Dedifferentiated amniotic fluid mesenchymal stem cell (primary cell): ENCODE measurements at regions not wholly inside any gene's neighbourhood (a gene's known extent, or its start where the extent isn't known, plus 50 kb on each side); places are given as distances from the start of the nearest gene placed in this dataset.

Source experiments
- DNase-seq: peaks from one replicate; pipeline ENCODE4 v3.0.0-alpha.2; 2016; ENCODE audit errors: extremely low spot score

DNA sequence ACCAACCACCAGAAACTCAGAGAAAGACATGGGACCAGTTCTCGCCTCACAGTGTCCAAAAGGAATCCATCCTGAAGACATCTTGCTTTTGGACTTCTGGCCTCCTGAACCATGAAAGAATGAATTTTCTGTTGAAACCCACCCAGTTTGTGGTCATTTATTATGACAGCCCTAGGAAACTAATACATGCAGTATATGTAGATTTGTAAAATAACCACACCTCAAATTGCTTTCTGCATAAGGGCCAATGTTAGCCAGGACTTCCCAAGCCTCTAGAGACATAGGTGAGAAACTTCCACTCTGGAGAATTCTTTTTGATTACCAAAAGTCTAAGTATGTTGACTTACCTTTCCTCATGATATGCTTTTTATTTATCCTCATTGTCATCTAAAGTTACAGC, 210.5 kb upstream of the SP4 start:
- no peak for DNase-seq

DNA sequence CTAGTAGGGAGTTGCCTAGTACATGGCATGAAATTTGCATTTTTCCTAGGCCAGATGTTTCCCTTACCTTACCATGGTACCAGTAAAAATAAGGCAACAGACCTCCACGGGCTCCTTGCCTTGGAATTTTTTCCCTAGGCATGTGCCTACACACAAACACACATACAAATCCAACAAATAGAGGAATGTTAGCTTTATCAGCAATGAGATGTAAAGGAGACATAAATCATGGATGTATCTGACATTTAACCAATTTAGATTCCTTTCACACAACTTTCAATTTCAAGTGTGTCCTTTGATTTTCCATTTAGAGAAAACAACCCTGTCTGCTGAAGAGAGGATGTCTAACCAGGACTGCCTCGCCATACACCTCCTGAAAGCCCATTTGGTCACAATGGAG, 209.7 kb upstream of the SP4 start:
- no peak for DNase-seq

DNA sequence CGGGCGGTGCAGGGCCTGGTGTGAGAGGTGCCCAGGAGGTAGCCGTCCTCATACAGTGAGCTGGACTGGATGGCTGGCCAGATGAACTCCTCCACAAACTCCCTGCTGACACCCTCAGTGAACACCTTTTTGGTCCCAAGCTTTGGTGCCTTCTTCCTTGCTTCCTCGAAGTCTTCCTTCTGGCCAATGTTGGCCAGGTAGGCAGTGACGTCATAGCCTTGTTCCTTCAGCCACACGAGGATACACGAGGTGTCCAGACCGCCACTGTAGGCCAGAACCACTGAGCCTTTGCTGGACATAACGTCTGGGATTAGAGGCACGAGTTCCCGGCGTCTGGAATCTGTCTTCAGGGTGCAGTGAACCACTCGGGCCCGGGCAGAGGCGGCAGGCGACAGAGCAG, 206.8 kb upstream of the SP4 start:
- DNase-seq = no peak

DNA sequence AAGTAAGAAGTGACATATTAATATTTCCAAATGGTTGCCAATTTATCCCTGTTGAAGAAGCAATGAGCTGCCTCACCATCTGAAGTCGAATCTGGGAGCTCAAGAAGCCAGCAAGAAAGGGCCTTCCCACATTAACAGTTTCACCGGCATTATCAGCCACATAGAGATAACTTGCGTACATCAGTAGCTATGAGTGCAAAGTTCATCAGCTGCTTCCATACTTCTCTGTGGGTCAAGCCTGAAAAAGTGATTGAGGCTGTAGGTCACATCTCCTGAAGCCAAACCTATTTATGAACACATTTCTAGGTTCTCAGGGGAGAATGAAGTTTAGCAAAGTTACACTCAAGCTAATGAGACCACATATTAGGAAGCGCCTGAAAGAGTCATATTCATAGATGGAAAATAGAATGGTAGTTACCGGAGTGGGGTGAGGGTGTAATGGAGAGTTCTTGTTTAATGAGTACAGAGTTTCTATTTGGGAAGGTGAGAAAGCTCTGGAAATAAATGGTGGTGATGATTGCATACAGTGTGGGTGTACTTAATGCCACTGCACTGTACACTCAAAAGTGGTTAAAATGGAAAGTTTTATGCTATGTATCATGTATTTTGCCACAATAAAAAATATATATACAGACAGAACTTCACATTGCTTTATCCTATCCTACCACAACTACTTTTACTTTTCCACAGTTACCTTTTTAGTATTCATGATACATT, 189.3 kb upstream of the SP4 start:
- no peak for DNase-seq

DNA sequence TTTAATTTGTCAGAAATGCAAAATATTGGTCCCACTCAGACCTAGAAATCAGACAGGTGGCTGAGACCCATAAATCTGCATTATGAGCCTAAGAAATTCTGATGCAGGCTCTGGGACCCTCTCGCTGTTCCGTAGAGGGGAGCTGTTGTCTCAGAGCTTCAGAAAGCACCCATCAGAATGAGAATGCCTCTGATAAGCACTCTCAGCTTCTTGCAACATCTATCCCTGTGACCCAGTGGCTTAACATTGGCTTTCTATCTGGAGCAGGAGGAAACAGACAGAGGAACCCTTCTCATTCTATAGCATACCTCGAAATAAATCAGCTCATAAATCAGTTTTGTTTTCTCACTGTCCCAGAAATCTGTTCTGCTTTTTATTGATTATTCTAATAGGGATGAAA, 184.6 kb upstream of the SP4 start:
- DNase-seq = no peak

DNA sequence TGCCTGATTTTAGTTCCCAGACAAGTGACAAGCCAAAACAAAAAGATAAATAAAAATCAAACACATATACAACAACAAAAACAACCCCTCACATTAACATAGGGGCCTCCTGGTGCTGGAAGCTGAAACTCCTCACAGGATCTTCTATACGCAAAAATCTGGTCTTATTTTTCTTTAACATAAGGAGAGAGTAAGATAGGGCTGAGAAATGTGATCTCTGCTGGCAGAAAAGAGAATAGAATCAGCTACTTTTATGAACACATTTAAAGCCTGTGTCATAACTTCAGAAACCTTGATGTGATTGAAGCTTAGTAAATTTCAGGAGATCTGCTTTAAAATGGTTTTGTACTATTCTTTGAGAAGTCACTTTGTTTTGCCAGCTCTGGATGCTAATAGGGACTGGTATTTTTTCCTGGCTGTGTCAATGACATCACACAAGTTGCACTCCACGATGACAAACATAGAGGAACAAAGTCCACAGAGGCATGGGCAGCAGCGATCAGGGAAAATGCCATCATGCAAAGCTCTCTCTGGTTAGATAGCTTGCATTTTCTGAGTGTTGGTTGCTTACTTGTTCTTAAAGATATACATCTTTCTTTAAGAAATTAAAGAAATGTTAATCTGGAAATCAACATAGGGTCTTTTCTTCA, 176.6 kb upstream of the SP4 start:
- no peak for DNase-seq

DNA sequence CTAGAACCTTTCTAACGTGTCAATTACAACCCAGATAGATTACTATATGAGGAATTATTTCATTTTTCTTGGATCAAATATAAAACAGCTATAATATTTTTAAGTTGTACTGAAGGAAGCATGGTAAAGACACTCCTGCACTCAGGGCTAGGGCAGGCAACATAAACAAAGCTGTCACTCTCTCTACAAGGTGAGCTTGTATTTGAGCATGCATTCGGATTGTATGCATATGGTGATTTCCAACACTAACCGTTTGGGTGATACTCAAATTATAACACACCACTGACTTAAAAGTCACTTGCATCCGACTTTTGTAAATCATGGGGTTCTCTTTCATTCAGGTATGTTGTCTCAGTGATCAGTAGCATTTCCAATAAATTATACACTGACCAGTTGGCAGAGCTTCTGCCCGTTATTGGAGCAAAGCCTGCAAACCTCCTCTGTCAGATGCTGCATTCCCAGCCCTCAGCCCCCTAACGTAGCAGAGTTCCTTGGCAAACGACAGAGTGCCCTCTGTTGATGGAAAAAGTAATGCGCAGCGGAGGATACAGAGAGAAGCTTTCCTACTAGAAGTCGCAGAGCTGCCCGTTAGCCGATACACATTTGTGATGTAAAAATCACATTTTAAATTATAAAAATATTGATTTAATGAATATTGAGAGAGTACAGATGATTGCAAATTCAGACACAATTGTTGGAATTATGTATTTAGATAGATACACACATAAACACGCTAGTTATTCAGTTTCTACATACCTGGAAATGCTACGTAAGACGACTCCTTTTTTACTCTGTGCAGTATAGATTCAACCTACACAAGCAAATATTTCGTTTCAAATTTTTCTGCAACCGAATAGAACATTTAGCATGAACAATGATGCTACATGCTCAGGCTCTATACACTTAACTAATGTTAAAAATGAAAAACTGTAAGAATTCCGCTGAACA, 173.9 kb upstream of the SP4 start:
- no peak for DNase-seq

DNA sequence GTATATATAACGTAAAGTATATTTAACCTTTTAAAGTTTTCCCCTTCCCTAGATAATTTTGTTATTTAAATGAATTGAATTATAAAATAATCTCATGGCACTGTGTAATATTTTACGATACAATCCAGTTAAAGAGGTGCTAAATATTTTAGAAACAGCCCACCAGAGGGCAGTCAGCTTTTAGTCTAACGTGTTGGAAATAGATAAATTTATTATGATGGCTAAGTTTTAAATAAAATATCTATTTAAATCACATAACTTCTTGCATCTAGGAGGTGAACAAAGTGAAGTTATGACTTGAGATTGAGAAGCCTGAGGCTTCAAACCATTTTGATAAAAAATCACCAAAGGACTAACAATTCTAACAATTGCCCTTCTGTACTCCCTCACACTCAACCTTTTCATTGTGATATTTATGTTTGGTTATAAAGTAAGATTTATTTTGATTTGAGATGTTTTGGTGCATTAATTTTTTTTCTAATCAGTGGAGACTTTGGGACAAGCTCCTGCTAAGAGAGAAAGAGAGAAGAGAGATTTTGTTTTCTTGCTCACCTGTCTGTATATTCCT, 171.5 kb upstream of the SP4 start:
- peak; percentile 50 for DNase-seq

DNA sequence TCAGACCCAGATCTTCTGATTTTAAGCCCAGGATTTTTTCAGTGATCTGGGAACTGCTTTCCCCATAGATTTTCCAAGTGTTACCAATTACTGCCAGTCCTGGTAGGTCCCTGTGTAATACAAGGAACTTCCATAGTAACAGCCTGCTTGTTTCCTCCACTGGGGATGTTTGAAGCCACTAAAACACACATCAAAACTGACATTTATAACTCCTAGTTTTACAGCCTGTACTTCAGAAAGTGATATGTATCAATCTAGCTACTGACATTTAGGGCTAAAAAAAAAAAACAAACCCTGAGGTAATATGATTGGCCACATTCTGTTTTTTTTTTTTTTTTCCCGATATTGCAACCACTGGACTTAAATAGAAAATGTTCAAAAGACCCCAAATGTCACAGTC, 166.9 kb upstream of the SP4 start:
- no peak for DNase-seq

DNA sequence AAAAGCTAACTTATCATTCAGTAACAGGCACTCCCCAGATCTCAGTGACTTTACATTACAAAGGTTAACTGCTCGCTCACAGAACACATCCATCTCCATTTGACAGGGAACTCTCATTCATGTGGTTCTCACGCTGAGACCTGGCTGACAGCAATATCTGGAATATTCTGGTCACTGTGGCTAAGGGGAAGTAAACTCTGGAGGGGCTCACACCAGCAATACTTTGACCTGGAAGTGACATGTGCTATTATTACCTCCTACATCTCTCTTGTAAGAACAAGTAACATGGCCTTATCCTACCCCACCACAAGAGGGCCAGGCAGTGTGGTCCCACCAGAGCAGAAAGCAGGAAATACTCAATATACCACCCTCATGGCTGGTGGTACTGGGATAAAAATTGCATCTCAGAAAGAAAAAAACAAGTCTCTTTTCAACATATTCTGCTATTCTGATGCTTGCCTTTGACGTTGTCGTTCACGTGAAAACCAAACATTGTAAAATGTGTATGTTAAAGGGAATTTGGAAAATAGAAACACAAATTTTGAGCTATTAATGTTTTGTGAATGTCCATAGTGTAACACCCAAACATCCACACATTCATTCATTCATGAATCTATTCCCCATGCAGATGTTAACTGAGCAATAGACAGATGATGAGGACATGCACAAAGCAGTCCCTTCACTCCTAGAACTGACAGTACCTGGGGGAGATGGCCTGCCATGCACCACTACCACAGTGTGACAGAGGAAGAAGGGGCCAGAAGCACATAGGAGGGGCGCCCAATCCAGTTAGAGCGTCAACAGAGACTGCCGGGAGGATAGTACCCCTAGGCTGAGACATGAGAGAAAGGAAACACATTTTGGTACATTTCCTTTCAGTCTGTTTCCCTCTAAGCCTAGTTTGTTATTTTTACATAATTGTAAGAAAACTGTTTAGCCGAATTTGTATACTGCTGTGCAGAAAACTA, 166.0 kb upstream of the SP4 start:
- no peak for DNase-seq

DNA sequence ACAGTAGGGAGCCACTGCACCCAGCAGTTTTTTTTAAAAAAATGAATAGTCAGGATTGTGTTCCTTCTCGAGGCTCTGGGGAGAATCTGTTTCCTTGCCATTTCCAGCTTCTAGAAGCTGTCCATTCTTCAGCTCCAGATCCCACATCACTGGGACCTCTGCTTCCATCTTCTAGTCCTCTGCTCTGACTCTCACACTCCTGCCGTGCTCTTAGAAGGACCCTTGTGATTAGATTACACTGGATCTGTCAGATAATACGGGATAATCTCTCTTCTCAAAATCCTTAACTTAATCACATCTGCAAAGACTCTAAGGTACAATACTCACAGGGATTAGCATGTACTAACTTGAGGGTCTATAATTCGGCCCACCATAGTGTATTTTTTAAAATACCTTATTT, 158.9 kb upstream of the SP4 start:
- no peak for DNase-seq

DNA sequence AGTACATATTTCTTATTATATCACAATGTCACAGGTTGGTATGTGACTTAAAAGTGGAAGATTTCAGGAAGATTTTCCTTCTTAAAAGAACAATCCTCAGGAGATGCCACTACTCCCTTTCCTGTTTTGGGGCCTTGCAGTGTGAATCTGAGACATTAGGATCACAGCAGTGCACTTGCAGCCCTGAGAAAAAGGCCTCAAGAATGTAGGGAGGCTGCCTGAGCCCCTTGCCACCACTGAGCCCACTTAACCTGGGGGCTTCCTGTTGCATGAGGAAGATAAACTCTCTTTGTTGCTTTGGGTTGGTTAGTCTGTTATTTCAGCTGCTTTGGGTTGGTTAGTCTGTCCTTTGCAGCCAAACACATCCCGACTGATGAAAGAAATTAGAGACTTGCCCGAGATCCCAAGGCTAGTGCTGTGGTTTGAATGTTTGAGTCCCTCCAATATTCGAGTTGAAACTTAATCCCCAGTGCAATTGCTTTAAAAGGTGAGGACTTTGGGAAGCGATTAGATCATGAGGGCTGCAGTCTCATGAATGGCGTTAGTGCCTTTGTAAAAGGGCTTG, 151.3 kb upstream of the SP4 start:
- no peak for DNase-seq

DNA sequence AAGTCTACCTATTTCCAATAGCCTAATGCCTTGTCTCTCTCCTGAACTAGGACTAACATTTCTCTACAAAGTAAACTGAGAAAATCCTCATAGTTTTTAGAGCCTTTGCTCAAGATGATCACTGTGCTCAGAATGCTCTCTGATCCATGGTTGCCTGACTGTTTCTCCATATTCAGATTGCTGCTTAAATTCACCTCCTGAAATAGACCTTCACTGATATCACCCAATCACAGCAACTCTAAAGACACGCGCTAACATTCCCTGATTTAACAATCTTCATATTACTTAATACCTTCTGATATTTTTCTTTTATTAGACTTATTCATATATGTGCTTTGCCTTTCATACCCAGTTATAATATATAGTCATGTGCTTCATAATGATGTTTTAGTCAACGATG, 148.9 kb upstream of the SP4 start:
- DNase-seq = no peak

DNA sequence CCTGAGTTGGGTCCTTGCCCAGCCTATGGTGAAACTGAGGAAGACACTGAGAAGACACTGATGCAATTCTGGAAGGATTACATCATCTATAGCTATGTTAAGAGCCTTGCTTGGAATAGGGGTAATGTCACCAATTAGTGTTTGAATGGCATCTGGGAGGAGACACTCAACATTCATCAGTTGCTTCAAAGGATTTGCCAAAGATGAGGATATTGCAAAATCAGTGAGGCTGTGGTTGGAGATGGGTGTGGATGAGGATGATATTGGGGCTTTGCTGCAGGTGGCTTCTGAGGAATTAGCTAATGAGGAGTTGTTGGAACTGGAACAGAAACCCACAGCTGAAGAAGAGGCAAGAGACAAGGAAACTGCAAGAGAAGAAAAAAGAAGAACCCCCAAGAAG, 146.7 kb upstream of the SP4 start:
- no peak for DNase-seq

DNA sequence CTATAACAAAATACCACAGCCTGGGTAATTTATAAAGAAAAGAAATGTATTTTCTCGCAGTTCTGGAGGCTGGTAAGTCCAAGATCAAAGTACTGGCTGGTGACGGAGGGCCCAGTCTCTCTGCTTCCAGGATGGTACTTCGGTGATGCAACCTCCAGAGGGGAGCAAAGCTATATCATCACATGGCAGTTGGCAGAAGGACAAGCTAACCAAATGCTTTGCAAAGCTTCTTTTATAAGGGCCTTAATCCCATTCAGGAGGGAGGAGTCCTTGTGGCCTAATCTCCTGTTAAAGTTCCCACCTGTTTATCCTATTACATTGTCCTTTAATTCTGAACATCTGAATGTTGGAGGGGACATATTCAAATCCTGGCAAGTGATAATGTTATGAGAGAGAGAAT, 134.1 kb upstream of the SP4 start:
- DNase-seq = no peak

DNA sequence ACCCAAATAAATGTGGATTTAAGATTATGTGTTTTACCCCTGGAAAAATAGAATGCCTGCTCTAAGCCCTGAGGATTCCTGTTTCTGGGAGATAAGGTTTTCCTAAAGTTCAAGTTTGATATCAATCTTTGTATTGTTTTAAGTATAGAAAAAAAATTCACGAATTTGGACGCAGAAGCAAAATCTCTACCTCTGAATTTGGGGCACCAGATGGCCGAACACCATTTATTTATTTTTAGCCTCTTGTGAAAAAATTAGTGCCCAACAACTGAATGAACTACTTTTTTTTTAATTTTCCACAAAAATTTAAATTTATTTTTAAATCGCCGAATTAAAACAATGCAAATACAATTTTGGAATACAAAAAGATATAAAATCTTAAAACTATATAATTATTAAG, 128.1 kb upstream of the SP4 start:
- no peak for DNase-seq

DNA sequence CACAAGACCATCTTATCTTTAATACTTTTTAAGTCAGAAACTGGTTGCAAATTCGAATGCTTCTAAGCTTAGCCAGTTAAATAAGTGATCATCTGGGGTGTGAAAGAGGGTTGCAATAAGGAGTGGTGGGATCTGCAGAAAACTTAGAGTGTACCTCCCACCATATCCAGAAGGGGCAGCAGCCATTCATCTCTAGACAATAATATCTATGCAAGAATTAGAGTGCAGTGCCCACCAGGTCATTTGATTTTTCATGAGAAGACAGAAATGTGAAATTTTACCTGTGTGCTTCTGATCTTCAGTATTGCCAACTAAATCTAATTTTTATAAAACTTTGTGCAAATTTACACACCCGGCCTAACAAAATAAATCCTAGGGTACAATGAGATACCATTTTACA, 127.2 kb upstream of the SP4 start:
- no peak for DNase-seq

DNA sequence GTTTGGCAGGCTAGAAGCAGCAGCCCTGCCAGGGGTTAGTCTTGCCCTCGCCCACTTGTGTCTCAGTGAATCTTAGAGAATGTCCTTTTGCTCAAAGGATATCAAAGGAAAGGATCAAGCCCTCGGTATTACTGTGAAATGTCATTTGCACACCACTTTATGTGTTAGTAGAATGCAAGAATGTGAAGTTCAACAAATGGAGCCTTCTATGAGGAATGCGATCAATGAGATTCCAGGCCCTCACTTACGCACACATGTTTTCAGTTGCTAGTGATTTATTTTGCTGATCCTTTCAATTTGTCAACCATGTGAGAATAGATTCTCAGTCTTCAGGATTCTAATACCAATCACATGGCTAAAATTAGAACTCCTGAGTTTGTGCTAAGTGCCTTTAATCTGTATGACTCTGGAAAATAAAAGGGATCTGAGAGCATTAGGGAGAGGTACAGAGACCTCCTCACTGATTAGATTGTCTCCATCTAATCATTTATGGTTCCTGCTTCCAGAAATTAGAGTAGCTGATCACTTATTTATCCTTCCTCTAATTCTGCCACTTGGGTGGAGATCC, 123.0 kb upstream of the SP4 start:
- DNase-seq = no peak

DNA sequence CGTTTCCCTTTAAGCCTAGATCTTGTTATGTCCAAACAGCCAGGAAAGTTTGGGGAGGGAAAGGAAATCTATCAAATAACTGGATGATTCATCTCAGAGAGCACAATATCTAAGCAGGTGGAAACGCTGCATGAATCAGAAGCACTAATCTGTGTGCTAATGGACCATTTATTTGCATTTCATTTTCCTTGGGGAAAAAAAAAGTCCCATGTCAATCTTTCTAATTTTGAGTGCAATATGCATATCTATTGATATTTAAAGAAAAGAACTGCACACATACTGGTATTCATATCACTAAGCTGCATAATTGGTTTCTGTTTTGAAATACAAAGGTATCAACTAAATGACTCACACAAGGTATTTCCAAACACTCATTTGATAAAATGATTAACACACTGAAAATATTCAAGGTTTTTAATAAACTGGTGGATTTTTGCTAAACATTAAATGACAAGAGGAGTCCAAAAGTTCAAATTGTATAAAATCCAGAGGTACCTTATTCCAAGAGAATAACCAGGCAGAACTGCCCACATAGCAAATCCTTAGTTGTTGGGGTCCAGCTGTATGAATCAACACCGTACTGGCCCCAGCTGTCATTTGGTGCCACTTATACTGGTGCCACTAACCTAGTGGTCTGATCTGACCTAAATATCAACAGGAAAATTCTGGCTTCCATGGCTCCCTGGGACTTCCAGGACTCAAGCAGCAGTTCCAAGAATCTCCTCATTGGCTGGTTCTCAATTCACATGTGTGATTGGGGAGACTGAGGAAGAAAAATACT, 122.2 kb upstream of the SP4 start:
- DNase-seq = no peak

DNA sequence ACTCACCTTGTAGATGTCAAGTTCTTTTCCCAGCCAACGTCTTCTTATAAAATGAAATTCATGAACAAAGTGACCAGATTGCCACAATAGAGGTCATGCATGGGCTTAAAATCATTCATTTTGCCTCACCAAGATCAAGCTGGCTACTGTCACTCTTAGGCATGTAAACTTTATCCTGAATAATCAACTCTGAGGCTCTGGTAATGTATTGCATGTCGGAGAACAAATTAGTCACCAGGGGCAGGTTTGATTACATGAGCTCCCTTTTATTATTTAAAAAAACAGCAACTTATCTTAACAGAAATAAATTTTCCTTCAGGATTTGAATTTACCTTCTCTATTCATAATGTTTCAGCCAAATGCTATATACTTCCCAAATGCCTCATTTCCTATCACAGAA, 112.9 kb upstream of the SP4 start:
- no peak for DNase-seq
